ENCODE measurements at regions not wholly inside any gene's neighbourhood (a gene's known extent, or its start where the extent isn't known, plus 50 kb on each side); places are given as distances from the start of the nearest gene placed in this dataset.

- no peak overlapping the region for H3K4me3 ChIP-seq (ENCODE audit: low read depth, poor library complexity, severe bottlenecking)
- 83 to 84% methylated on average over 5 of the region's 5 CpGs for WGBS, 2 donors
- DNase-seq (ENCODE audit: low spot score in 2 of 2), result no peak
- intact Hi-C loops (cut with DNase I; ENCODE audit: low total_unique reads), result no loop called here
- TF ChIP-seq CTCF (IDR thresholded peaks at IDR 0.05) (no peak), POLR2A (IDR thresholded peaks at IDR 0.05) (no peak)
These were observed 390.1 kb upstream of the RGS6 start for GRCh38 chr14:71541973-71542690.

DNA sequence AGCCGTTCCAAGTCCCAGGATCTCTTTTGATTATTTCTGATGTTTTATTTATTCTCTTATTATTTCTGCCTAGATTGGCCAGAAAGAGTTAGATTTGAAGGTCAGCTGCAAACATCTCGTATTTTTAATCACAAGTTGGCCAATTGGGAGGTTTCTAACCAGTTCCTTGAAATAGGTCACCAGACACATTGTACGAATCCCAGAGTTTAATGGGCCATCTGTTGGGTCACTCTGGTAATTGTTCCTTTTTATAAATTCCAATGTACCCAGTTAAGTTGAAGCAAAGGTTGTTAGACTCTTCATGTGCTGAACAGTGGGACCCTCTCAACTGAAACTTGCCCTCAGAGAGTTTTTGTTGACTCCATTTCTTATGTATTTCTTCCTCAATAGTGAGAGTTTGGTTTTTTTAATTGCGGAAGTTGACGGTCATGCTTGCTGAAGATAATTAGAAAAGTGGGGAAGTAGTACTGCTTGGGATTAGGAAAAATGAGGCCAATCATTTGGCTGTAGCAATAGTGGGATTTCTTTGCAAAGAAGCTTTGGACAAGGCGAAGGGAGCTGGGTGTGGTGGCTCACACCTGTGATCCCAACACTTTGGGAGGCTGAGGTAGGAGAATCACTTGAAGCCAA is 382.7 kb upstream of the RGS6 start:
- 93 to 95% methylated on average over 6 of the region's 6 CpGs for WGBS, 2 donors
- H3K4me3 ChIP-seq (ENCODE audit: low read depth, poor library complexity, severe bottlenecking), result no peak overlapping the region
- TF ChIP-seq CTCF (IDR thresholded peaks at IDR 0.05) (no peak), POLR2A (IDR thresholded peaks at IDR 0.05) (no peak)
- intact Hi-C loops (cut with DNase I; ENCODE audit: low total_unique reads), result no loop called here
- no peak for DNase-seq (ENCODE audit: low spot score in 2 of 2)

- no peak for TF ChIP-seq POLR2A (IDR thresholded peaks at IDR 0.05)
- TF ChIP-seq CTCF (IDR thresholded peaks at IDR 0.05), result no peak
- H3K4me3 ChIP-seq (ENCODE audit: low read depth, poor library complexity, severe bottlenecking), result no peak overlapping the region
- WGBS, 2 donors, result 91 to 94% methylated on average over 2 of the region's 2 CpGs
- no peak for DNase-seq (ENCODE audit: low spot score in 2 of 2)
- intact Hi-C loops (cut with DNase I; ENCODE audit: low total_unique reads), result no loop called here
These were observed 381.9 kb upstream of the RGS6 start for GRCh38 chr14:71550367-71550766.

DNA sequence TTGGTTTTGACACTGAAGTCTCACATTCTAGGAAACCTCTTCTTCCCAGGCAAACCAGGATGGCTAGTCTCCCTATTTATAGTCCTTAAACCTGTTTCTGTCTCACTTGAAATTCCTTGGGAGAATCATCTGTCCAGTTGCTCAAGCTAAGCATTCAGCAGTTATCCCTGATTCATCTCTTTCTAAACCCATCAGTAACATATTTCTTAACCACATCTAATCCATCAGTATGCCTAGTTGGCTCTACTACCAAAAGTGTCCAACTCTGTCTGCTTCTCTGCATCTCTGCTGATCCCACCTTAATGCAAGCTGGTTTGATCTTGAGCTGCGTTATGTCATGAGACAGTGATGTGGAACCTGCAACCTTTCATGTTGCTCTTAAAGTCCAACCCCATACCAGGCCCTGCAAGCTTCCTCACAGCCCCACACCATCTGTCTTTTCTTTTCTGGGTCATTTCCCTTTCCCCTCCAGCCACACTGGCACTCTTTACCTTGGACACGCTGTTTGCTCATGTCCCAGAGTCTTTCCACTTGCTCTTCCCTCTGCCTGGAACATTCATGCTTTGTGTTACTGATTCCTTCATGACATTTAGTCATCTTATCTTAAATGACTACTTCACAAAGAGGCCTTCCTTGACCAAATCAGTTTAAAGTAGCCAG is 380.8 kb upstream of the RGS6 start:
- DNase-seq (ENCODE audit: low spot score in 2 of 2), result no peak
- WGBS, 2 donors, result 95% methylated on average over 2 of the region's 2 CpGs
- no peak overlapping the region for H3K4me3 ChIP-seq (ENCODE audit: low read depth, poor library complexity, severe bottlenecking)
- intact Hi-C loops (cut with DNase I; ENCODE audit: low total_unique reads), result no loop called here
- TF ChIP-seq CTCF (IDR thresholded peaks at IDR 0.05), result no peak
- no peak for TF ChIP-seq POLR2A (IDR thresholded peaks at IDR 0.05)

DNA sequence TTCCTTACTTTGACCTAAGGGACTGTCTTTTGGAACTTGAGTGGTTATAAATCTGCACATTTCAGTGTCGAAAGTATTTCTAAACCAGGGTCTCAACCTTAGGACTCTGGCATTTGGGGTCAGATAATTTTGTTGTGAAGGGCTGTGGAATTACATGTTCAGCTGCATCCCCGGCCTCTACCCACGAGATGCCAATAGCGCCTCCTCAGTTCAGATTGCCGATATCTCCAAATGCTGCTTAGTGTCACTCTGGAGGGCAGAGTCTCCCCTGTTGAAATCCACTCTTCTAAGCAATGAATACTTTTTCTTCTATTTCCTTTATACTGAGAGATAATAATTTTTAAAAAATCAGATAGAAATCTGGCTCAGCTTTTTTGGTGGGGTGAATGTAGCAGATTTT is 379.4 kb upstream of the RGS6 start:
- 94 to 97% methylated on average over 5 of the region's 5 CpGs for WGBS, 2 donors
- H3K4me3 ChIP-seq (ENCODE audit: low read depth, poor library complexity, severe bottlenecking), result no peak overlapping the region
- intact Hi-C loops (cut with DNase I; ENCODE audit: low total_unique reads), result no loop called here
- no peak for DNase-seq (ENCODE audit: low spot score in 2 of 2)
- no peak for TF ChIP-seq CTCF (IDR thresholded peaks at IDR 0.05)
- TF ChIP-seq POLR2A (IDR thresholded peaks at IDR 0.05), result no peak

Measured in lower leg skin (tissue), 4 donors.